IPS-18a (cell line): ENCODE measurements at regions not wholly inside any gene's neighbourhood (a gene's known extent, or its start where the extent isn't known, plus 50 kb on each side); places are given as distances from the start of the nearest gene placed in this dataset.

Experiments
- H3K27ac ChIP-seq: one replicate; pipeline ENCODE4 v1.5.1; 2013; ENCODE audit warnings: low read length
- H3K27me3 ChIP-seq: one replicate; pipeline ENCODE4 v1.6.1; 2013; ENCODE audit warnings: mild to moderate bottlenecking, low read length; ENCODE audit not compliant: control insufficient read depth, insufficient read depth
- H3K36me3 ChIP-seq: one replicate; pipeline ENCODE4 v1.6.1; 2013; ENCODE audit warnings: low read depth, low read length; ENCODE audit not compliant: control insufficient read depth
- H3K4me1 ChIP-seq: one replicate; pipeline ENCODE4 v1.6.1; 2013; ENCODE audit warnings: low read depth, low read length; ENCODE audit not compliant: control insufficient read depth
- H3K4me3 ChIP-seq: one replicate; pipeline ENCODE4 v1.5.1; 2013; ENCODE audit warnings: low read length
- H3K9ac ChIP-seq: one replicate; pipeline ENCODE4 v1.6.1; 2013; ENCODE audit warnings: mild to moderate bottlenecking, low read length, moderate library complexity
- H3K9me3 ChIP-seq: one replicate; pipeline ENCODE4 v1.6.1; 2013; ENCODE audit warnings: low read depth, low read length; ENCODE audit not compliant: control insufficient read depth

GRCh38 chr15:61524086-61524485 is 295.0 kb upstream of the RORA start:
- no peak overlapping the region for H3K4me3 ChIP-seq
- H3K9ac ChIP-seq: no peak overlapping the region
- H3K27ac ChIP-seq: no peak overlapping the region
- H3K9me3 ChIP-seq: no peaks in the 10 kb centered on the region
- H3K27me3 ChIP-seq: no peaks in the 10 kb centered on the region
- H3K4me1 ChIP-seq: peaks cover 9% of the 10 kb centered on the region
- no peaks in the 10 kb centered on the region for H3K36me3 ChIP-seq

GRCh38 chr15:61522411-61522810 is 293.3 kb upstream of the RORA start:
- Histone ChIP-seq H3K9me3 (no peaks in the 10 kb centered on the region), H3K36me3 (no peaks in the 10 kb centered on the region), H3K9ac (no peak overlapping the region), H3K27ac (no peak overlapping the region), H3K4me3 (no peak overlapping the region), H3K4me1 (peaks cover 9% of the 10 kb centered on the region), H3K27me3 (no peaks in the 10 kb centered on the region)

- Histone ChIP-seq H3K27me3 (no peaks in the 10 kb centered on the region), H3K36me3 (no peaks in the 10 kb centered on the region), H3K9me3 (no peaks in the 10 kb centered on the region), H3K4me3 (no peak overlapping the region), H3K27ac (no peak overlapping the region), H3K4me1 (peaks cover 9% of the 10 kb centered on the region), H3K9ac (no peak overlapping the region)
Measured at GRCh38 chr15:61521953-61522352, 292.9 kb upstream of the RORA start.

- Histone ChIP-seq H3K36me3 (no peaks in the 10 kb centered on the region), H3K9ac (no peak overlapping the region), H3K4me1 (peaks cover 9% of the 10 kb centered on the region), H3K27ac (no peak overlapping the region), H3K27me3 (no peaks in the 10 kb centered on the region), H3K4me3 (no peak overlapping the region), H3K9me3 (no peaks in the 10 kb centered on the region)
Measured at GRCh38 chr15:61519296-61519695, 290.2 kb upstream of the RORA start.

- H3K27ac ChIP-seq: no peak overlapping the region
- H3K9me3 ChIP-seq: no peaks in the 10 kb centered on the region
- H3K36me3 ChIP-seq: no peaks in the 10 kb centered on the region
- H3K27me3 ChIP-seq: no peaks in the 10 kb centered on the region
- no peak overlapping the region for H3K9ac ChIP-seq
- H3K4me3 ChIP-seq: no peak overlapping the region
- peaks cover 9% of the 10 kb centered on the region for H3K4me1 ChIP-seq
Measured at GRCh38 chr15:61518191-61518950, 289.3 kb upstream of the RORA start.

- Histone ChIP-seq H3K36me3 (no peaks in the 10 kb centered on the region), H3K27me3 (no peaks in the 10 kb centered on the region), H3K4me1 (peaks cover 9% of the 10 kb centered on the region), H3K27ac (no peak overlapping the region), H3K4me3 (no peak overlapping the region), H3K9ac (no peak overlapping the region), H3K9me3 (no peaks in the 10 kb centered on the region)
Measured at GRCh38 chr15:61517776-61518175, 288.7 kb upstream of the RORA start.

GRCh38 chr15:61517335-61517734 is 288.2 kb upstream of the RORA start:
- Histone ChIP-seq H3K9me3 (no peaks in the 10 kb centered on the region), H3K27me3 (no peaks in the 10 kb centered on the region), H3K27ac (no peak overlapping the region), H3K4me3 (no peak overlapping the region), H3K36me3 (no peaks in the 10 kb centered on the region), H3K4me1 (peaks cover 9% of the 10 kb centered on the region), H3K9ac (no peak overlapping the region)

GRCh38 chr15:61511756-61512155 is 282.7 kb upstream of the RORA start:
- Histone ChIP-seq H3K27ac (no peak overlapping the region), H3K4me1 (no peaks in the 10 kb centered on the region), H3K36me3 (no peaks in the 10 kb centered on the region), H3K4me3 (no peak overlapping the region), H3K27me3 (no peaks in the 10 kb centered on the region), H3K9me3 (no peaks in the 10 kb centered on the region), H3K9ac (no peak overlapping the region)

- no peak overlapping the region for H3K27ac ChIP-seq
- no peaks in the 10 kb centered on the region for H3K36me3 ChIP-seq
- no peaks in the 10 kb centered on the region for H3K4me1 ChIP-seq
- H3K27me3 ChIP-seq: no peaks in the 10 kb centered on the region
- H3K9ac ChIP-seq: no peak overlapping the region
- H3K9me3 ChIP-seq: no peaks in the 10 kb centered on the region
- no peak overlapping the region for H3K4me3 ChIP-seq
Measured at GRCh38 chr15:61511089-61511488, 282.0 kb upstream of the RORA start.

GRCh38 chr15:61509327-61509840 is 280.3 kb upstream of the RORA start:
- Histone ChIP-seq H3K27ac (no peak overlapping the region), H3K9me3 (no peaks in the 10 kb centered on the region), H3K9ac (no peak overlapping the region), H3K4me1 (no peaks in the 10 kb centered on the region), H3K4me3 (no peak overlapping the region), H3K36me3 (no peaks in the 10 kb centered on the region), H3K27me3 (no peaks in the 10 kb centered on the region)

- H3K4me1 ChIP-seq: peaks cover 19% of the 10 kb centered on the region
- no peaks in the 10 kb centered on the region for H3K9me3 ChIP-seq
- H3K27ac ChIP-seq: no peak overlapping the region
- H3K4me3 ChIP-seq: no peak overlapping the region
- H3K9ac ChIP-seq: no peak overlapping the region
- H3K27me3 ChIP-seq: no peaks in the 10 kb centered on the region
- H3K36me3 ChIP-seq: no peaks in the 10 kb centered on the region
Measured at GRCh38 chr15:61503383-61503969, 274.4 kb upstream of the RORA start.
